Heart left ventricle (tissue), 13 donors: ENCODE measurements at regions not wholly inside any gene's neighbourhood (a gene's known extent, or its start where the extent isn't known, plus 50 kb on each side); places are given as distances from the start of the nearest gene placed in this dataset.

Source experiments
- POLR2A ChIP-seq, 2 donors: fragments of 450-650 bp; IDR thresholded peaks; one replicate each; pipeline ENCODE4 v1.6.1; 2017; ENCODE audit warnings: antibody characterized with exemption in 2 of 2, mild to moderate bottlenecking in 2 of 2, moderate library complexity in 2 of 2
- TF ChIP-seq, protein P1 (sequence below), 12 donors: fragments of 200-600 bp; sonication (generic) in 4 of 12; IDR thresholded peaks; one replicate each; pipeline versions ENCODE4 v1.5.0 to v1.8.0; 2018 to 2022; ENCODE audit warnings: antibody characterized with exemption in 12 of 12, mild to moderate bottlenecking in 5 of 12
- donor health status: ischemic (EF 13 %, LVEDD 7.1; RV severe dilation, severe dysfunction).
- donor health status: DM: no; HTN: yes; CAD: no.
- donor health status: DM: no; HTN: no; CAD: no.
- donor health status: ischemic (EF 25% LVEDD 6.9; RV normal size, moderate dysfunction).
- donor health status: ischemic (EF 25% LVEDD 5.7; RV mildly dilated, moderate dysfunction).
- donor health status: ischemic (EF 35%, LVEDD 5.7; RV mildly dilated, moderate dysfunction).
- donor health status: nonischemic (EF 11% LVEDD 7.7; RV severe dilation, severe dysfunction).
- donor health status: DM: yes; HTN: yes; CAD: no.
- donor health status: PGD.
- donor health status: ischemic (EF 29% LVEDD 5.4; RV normal size, mild dysfunction).
- donor health status: nonischemic (EF 23%, LVEDD 6.1; RV moderate dilation, normal function).

GRCh38 chr16:65476448-65476955, 354.6 kb upstream of the CDH11 start:
- TF ChIP-seq, protein P1, sequence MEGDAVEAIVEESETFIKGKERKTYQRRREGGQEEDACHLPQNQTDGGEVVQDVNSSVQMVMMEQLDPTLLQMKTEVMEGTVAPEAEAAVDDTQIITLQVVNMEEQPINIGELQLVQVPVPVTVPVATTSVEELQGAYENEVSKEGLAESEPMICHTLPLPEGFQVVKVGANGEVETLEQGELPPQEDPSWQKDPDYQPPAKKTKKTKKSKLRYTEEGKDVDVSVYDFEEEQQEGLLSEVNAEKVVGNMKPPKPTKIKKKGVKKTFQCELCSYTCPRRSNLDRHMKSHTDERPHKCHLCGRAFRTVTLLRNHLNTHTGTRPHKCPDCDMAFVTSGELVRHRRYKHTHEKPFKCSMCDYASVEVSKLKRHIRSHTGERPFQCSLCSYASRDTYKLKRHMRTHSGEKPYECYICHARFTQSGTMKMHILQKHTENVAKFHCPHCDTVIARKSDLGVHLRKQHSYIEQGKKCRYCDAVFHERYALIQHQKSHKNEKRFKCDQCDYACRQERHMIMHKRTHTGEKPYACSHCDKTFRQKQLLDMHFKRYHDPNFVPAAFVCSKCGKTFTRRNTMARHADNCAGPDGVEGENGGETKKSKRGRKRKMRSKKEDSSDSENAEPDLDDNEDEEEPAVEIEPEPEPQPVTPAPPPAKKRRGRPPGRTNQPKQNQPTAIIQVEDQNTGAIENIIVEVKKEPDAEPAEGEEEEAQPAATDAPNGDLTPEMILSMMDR (IDR thresholded peaks at IDR 0.05), result no peak
- no peak for TF ChIP-seq POLR2A (IDR thresholded peaks at IDR 0.05)
